ENCODE measurements at regions not wholly inside any gene's neighbourhood (a gene's known extent, or its start where the extent isn't known, plus 50 kb on each side); places are given as distances from the start of the nearest gene placed in this dataset.

- Histone ChIP-seq H3K4me1 (ENCODE audit: control insufficient read depth in 1 of 2, insufficient read depth in 2 of 2, low read depth in 1 of 2, low read length in 1 of 2) (peaks cover 0 to 29% of the 10 kb centered on the region in 2 experiments; a peak in 2 of 4 replicates), H3K36me3 (replicated peaks in 1 of 2; ENCODE audit: control insufficient read depth in 1 of 2, insufficient read depth in 2 of 2, low read length in 1 of 2) (no peaks in the 10 kb centered on the region), H3K79me2 (ENCODE audit: insufficient read depth) (no peaks in the 10 kb centered on the region), H2AFZ (ENCODE audit: low read depth) (no peak overlapping the region), H4K20me1 (ENCODE audit: insufficient read depth) (no peaks in the 10 kb centered on the region), H3K4me2 (no peak overlapping the region), H3K27ac (ENCODE audit: low read depth in 2 of 2, low read length in 1 of 2) (no peak overlapping the region), H3K9me2 (no peaks in the 10 kb centered on the region), H3K27me3 (ENCODE audit: insufficient read depth) (no peaks in the 10 kb centered on the region), H3K4me3 (ENCODE audit: low read depth in 2 of 2, low read length in 1 of 2) (no peak overlapping the region), H3F3A (replicated peaks; ENCODE audit: insufficient read depth) (no peaks in the 10 kb centered on the region), H3K9ac (no peak overlapping the region), H3K9me3 (no peaks in the 10 kb centered on the region; the same call in 1 of the 2 replicates)
- no peak for DNase-seq
- TF ChIP-seq RXRA (IDR thresholded peaks at IDR 0.05; ENCODE audit: borderline replicate concordance, low read depth) = no peak
- TF ChIP-seq FOXJ3 (CRISPR knock-in tag; IDR thresholded peaks at IDR 0.05) = no peak
- TF ChIP-seq MEF2A (IDR thresholded peaks at IDR 0.05; ENCODE audit: borderline replicate concordance, low read depth) = no peak
- TF ChIP-seq USF1 (IDR thresholded peaks at IDR 0.05; ENCODE audit: borderline replicate concordance, low read depth) = no peak
- TF ChIP-seq REST (IDR thresholded peaks at IDR 0.05; ENCODE audit: low read depth, low read length) = no peak
- TF ChIP-seq PBX3 (IDR thresholded peaks at IDR 0.05) = no peak
- TF ChIP-seq EP300 (IDR thresholded peaks at IDR 0.05; ENCODE audit: borderline replicate concordance in 1 of 2, low read depth in 1 of 2, low read length in 1 of 2) = no peak
- no peak for TF ChIP-seq MXI1 (IDR thresholded peaks at IDR 0.05; ENCODE audit: low read depth, low read length)
- no peak for TF ChIP-seq CHD2 (IDR thresholded peaks at IDR 0.05; ENCODE audit: low read length, partially characterized antibody)
- TF ChIP-seq SIN3A (IDR thresholded peaks at IDR 0.05; ENCODE audit: borderline replicate concordance, low read depth, low read length) = no peak
- ChIA-PET POLR2A (no interaction called here), CTCF (interaction anchor here (0.6 to 2.5 kb wide), 7 partner anchors 9 to 679 kb away, joined by 3 to 7 read pairs (median 3); no protein-coding TSS in a partner anchor)
- 23% methylated on average over 6 of the region's 6 CpGs for WGBS (ENCODE audit: low lambda C conversion rate)
Observed at GRCh38 chr2:16317211-16317830, 348.3 kb downstream of the CYRIA start.
